ENCODE measurements at regions not wholly inside any gene's neighbourhood (a gene's known extent, or its start where the extent isn't known, plus 50 kb on each side); places are given as distances from the start of the nearest gene placed in this dataset.

DNA sequence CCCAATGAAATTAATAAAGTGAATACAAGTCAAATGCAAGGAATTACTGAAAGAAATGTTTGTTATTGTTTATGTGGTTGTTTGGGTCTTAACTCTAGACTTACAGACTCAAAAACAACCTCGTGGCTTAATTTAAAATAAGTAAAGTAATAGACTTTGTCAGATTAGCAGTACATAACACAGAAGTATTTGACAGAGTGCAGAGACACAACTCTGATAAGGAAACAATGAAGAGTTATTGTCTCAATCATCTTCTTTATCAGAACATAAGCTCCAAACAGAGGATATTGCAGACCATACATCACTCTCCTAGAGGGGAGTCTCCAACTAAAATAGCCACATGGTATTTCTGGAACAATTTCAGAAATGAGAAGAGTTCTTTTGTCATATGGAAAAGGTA is 487.7 kb upstream of the HS3ST5 start:
- WGBS (ENCODE audit: insufficient coverage) = no CpG with 5 or more reads among the region's 1 CpG

DNA sequence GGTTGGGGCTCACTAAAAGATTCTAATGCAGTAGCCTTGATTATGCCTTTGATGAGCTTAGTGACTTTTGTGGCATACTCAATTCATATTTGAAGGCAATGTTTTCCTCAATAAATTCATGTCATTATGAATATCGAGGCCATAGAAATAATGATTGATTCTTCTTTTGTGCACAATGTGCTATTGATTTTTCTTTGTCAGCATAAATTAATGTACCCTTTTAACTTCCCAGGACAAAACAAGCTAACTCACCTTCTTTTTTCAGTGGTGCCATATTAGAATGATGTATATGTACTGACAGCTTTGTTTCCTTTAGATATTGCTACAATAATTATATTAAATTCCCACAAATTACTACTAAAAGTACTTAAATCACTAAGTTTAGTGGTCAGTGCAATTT is 484.3 kb upstream of the HS3ST5 start:
- Mint-ChIP-seq H3K4me3 (no peak overlapping the region), H3K27me3 (ENCODE audit: low read depth in 3 of 3) (no peaks in the 10 kb centered on the region), H3K27ac (no peak overlapping the region), H3K36me3 (no peaks in the 10 kb centered on the region), H3K9me3 (peaks cover 0 to 3% (median 0%) of the 10 kb centered on the region in 7 donors), H3K4me1 (no peaks in the 10 kb centered on the region)
- no CpG with 5 or more reads among the region's 1 CpG for WGBS (ENCODE audit: insufficient coverage)
- Histone ChIP-seq H3K4me2 (replicated peaks; ENCODE audit: extremely low read depth, low read length, poor library complexity, severe bottlenecking) (no peak overlapping the region), H3K4me3 (replicated peaks in 1 of 3; ENCODE audit: low read depth in 2 of 3, low read length in 3 of 3) (no peak overlapping the region), H3K9me3 (replicated peaks in 1 of 2; ENCODE audit: control insufficient read depth in 1 of 2, insufficient read depth in 1 of 2, low read length in 2 of 2) (no peaks in the 10 kb centered on the region), H3K4me1 (ENCODE audit: control insufficient read depth in 1 of 2, insufficient read depth in 2 of 2, low read length in 2 of 2) (no peaks in the 10 kb centered on the region), H2AFZ (ENCODE audit: insufficient read depth, low read depth, low read length, poor library complexity, severe bottlenecking) (no peak overlapping the region), H3K9ac (ENCODE audit: insufficient read depth, low read length, poor library complexity, severe bottlenecking) (no peak overlapping the region), H4K20me1 (ENCODE audit: insufficient read depth, low read length) (no peaks in the 10 kb centered on the region), H3K27me3 (ENCODE audit: control insufficient read depth in 2 of 2, insufficient read depth in 2 of 2, low read length in 2 of 2) (no peaks in the 10 kb centered on the region), H3K79me2 (ENCODE audit: insufficient read depth, low read length) (no peaks in the 10 kb centered on the region), H3K27ac (ENCODE audit: low read depth in 1 of 2, low read length in 2 of 2) (no peak overlapping the region), H3K36me3 (replicated peaks in 1 of 2; ENCODE audit: control insufficient read depth in 1 of 2, insufficient read depth in 2 of 2, low read length in 2 of 2) (no peaks in the 10 kb centered on the region)
- no peak for DNase-seq
- TF ChIP-seq, protein P1, sequence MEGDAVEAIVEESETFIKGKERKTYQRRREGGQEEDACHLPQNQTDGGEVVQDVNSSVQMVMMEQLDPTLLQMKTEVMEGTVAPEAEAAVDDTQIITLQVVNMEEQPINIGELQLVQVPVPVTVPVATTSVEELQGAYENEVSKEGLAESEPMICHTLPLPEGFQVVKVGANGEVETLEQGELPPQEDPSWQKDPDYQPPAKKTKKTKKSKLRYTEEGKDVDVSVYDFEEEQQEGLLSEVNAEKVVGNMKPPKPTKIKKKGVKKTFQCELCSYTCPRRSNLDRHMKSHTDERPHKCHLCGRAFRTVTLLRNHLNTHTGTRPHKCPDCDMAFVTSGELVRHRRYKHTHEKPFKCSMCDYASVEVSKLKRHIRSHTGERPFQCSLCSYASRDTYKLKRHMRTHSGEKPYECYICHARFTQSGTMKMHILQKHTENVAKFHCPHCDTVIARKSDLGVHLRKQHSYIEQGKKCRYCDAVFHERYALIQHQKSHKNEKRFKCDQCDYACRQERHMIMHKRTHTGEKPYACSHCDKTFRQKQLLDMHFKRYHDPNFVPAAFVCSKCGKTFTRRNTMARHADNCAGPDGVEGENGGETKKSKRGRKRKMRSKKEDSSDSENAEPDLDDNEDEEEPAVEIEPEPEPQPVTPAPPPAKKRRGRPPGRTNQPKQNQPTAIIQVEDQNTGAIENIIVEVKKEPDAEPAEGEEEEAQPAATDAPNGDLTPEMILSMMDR (IDR thresholded peaks at IDR 0.05) = no peak
- intact Hi-C loops (cut with micrococcal nuclease) = no loop called here

More for the DNA sequence above, 487.7 kb upstream of the HS3ST5 start:
- Histone ChIP-seq H3K4me2 (replicated peaks; ENCODE audit: extremely low read depth, low read length, poor library complexity, severe bottlenecking) (no peak overlapping the region), H2AFZ (ENCODE audit: insufficient read depth, low read depth, low read length, poor library complexity, severe bottlenecking) (no peak overlapping the region), H4K20me1 (ENCODE audit: insufficient read depth, low read length) (no peaks in the 10 kb centered on the region), H3K36me3 (replicated peaks in 1 of 2; ENCODE audit: control insufficient read depth in 1 of 2, insufficient read depth in 2 of 2, low read length in 2 of 2) (no peaks in the 10 kb centered on the region), H3K27ac (ENCODE audit: low read depth in 1 of 2, low read length in 2 of 2) (no peak overlapping the region), H3K27me3 (ENCODE audit: control insufficient read depth in 2 of 2, insufficient read depth in 2 of 2, low read length in 2 of 2) (no peaks in the 10 kb centered on the region), H3K9me3 (replicated peaks in 1 of 2; ENCODE audit: control insufficient read depth in 1 of 2, insufficient read depth in 1 of 2, low read length in 2 of 2) (no peaks in the 10 kb centered on the region), H3K4me1 (ENCODE audit: control insufficient read depth in 1 of 2, insufficient read depth in 2 of 2, low read length in 2 of 2) (no peaks in the 10 kb centered on the region), H3K9ac (ENCODE audit: insufficient read depth, low read length, poor library complexity, severe bottlenecking) (no peak overlapping the region), H3K79me2 (ENCODE audit: insufficient read depth, low read length) (no peaks in the 10 kb centered on the region), H3K4me3 (replicated peaks in 1 of 3; ENCODE audit: low read depth in 2 of 3, low read length in 3 of 3) (no peak overlapping the region)
- Mint-ChIP-seq H3K4me3 (no peak overlapping the region), H3K36me3 (no peaks in the 10 kb centered on the region), H3K27me3 (ENCODE audit: low read depth in 3 of 3) (no peaks in the 10 kb centered on the region), H3K4me1 (no peaks in the 10 kb centered on the region), H3K9me3 (peaks cover 0 to 3% (median 0%) of the 10 kb centered on the region in 7 donors), H3K27ac (no peak overlapping the region)
- no peak for DNase-seq
- intact Hi-C loops (cut with micrococcal nuclease) = no loop called here
- TF ChIP-seq, protein P1 (IDR thresholded peaks at IDR 0.05) = no peak
